GM06990 (cell line): ENCODE measurements at regions not wholly inside any gene's neighbourhood (a gene's known extent, or its start where the extent isn't known, plus 50 kb on each side); places are given as distances from the start of the nearest gene placed in this dataset.
"Not testable (repeated sequence)": the region's sequence is repeated elsewhere in the genome, so short reads cannot be mapped to it uniquely, and the experiment has no call there.

Experiments used
- DNase-seq: peaks from one replicate; pipeline ENCODE4 v3.0.0-alpha.2; 2011; ENCODE audit not compliant: insufficient read length; ENCODE audit errors: extremely low read depth
- H3K27me3 ChIP-seq: replicated peaks from 2 replicates; pipeline ENCODE4 v1.6.0; 2011; ENCODE audit warnings: low read length; ENCODE audit not compliant: control insufficient read depth, insufficient read depth
- H3K36me3 ChIP-seq: 2 replicates; pipeline ENCODE4 v1.5.1; 2011; ENCODE audit warnings: low read length; ENCODE audit not compliant: control insufficient read depth, insufficient read depth
- H3K4me3 ChIP-seq: replicated peaks from 2 replicates; pipeline ENCODE4 v1.5.1; 2011; ENCODE audit warnings: low read depth, mild to moderate bottlenecking, control low read depth, low read length
- TF ChIP-seq, protein P1 (sequence below): IDR thresholded peaks from 2 replicates; pipeline ENCODE4 v1.5.1; 2011; ENCODE audit warnings: low read length, control low read depth, mild to moderate bottlenecking, inconsistent platforms; ENCODE audit not compliant: insufficient read depth, poor library complexity, severe bottlenecking

DNA sequence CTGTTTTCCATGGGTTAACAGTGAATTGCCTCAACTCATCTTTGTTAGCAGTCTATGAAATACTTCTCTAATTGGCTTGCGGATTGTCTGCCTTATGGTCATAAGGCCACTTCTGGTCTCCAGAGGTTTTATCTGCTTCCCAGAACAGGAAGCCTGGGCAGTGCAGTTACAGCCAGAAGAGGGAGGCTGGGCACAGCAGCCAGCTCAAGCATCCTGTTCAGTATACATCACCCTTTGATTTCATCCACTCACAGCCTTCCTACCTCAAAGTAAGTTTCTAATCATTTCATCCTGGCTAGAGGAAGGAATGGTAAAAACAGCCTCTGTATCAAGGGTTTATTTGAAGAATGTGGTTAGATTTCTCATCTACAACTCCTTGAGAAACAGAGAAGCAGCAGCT is 311.5 kb upstream of the DEPDC1 start:
- no peaks in the 10 kb centered on the region for H3K36me3 ChIP-seq
- DNase-seq, result no peak
- no peaks in the 10 kb centered on the region for H3K27me3 ChIP-seq
- TF ChIP-seq, protein P1, sequence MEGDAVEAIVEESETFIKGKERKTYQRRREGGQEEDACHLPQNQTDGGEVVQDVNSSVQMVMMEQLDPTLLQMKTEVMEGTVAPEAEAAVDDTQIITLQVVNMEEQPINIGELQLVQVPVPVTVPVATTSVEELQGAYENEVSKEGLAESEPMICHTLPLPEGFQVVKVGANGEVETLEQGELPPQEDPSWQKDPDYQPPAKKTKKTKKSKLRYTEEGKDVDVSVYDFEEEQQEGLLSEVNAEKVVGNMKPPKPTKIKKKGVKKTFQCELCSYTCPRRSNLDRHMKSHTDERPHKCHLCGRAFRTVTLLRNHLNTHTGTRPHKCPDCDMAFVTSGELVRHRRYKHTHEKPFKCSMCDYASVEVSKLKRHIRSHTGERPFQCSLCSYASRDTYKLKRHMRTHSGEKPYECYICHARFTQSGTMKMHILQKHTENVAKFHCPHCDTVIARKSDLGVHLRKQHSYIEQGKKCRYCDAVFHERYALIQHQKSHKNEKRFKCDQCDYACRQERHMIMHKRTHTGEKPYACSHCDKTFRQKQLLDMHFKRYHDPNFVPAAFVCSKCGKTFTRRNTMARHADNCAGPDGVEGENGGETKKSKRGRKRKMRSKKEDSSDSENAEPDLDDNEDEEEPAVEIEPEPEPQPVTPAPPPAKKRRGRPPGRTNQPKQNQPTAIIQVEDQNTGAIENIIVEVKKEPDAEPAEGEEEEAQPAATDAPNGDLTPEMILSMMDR, result no peak
- H3K4me3 ChIP-seq, result no peak overlapping the region

DNA sequence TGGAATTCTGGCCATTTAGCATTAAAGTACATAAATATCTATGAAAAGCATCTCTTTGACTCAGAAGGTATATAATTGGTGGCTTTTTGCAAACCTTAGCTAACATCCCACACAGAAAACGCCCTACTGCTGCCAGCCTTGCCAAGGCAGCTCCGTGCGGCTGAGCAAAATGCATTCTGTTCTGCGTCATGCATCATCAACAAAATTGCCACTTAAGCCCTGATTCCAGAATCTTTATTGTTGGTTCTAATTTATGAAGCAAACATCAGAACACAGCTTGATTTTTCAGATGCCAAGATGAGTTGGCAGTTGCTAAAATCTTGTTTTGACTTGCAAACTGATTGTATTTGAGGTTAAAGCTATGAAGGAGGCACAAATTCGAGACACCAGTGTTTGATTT is 314.9 kb upstream of the DEPDC1 start:
- Histone ChIP-seq H3K36me3 (no peaks in the 10 kb centered on the region), H3K27me3 (no peaks in the 10 kb centered on the region), H3K4me3 (no peak overlapping the region)
- DNase-seq, result no peak
- TF ChIP-seq, protein P1, result no peak

DNA sequence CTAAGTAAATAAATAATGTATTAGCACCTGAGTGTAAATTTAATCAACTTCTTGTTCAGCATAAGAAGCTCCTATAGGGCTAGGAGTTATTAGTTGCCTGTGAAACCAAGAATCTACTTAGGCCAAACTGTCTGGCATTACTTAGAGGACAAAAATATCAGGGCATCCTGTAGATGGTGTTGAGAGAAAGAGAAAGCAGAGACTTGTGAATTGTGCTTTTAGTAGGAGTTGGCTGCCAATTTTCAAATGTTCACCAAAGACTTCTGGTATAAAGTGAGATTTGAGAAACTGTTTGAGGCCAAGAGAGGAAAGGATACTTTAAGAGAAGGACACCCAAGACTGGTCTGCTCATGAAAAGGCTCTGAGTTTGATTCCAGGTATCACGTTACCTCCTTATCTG is 315.5 kb upstream of the DEPDC1 start:
- DNase-seq, result no peak
- H3K36me3 ChIP-seq, result no peaks in the 10 kb centered on the region
- no peak overlapping the region for H3K4me3 ChIP-seq
- TF ChIP-seq, protein P1, result no peak
- no peaks in the 10 kb centered on the region for H3K27me3 ChIP-seq

DNA sequence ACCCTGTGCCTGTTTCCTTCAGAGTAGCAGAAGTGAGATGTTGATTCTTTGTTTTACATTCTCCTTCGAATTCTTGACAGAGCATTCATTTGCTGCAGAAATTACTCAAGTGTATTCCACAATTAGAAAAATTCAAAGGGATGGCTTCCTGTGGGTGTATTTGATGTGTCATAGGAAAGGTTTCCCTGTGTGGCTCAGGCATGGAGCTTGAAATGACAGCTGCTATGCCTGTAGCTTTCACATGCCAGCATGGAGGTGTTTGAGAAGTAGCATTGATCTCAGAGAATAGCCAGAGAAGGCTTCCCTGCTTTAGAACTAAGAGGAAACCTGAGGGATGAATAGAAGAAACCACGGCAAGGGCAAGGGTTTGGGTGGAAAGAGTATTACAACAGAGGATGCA is 317.2 kb upstream of the DEPDC1 start:
- DNase-seq, result no peak

DNA sequence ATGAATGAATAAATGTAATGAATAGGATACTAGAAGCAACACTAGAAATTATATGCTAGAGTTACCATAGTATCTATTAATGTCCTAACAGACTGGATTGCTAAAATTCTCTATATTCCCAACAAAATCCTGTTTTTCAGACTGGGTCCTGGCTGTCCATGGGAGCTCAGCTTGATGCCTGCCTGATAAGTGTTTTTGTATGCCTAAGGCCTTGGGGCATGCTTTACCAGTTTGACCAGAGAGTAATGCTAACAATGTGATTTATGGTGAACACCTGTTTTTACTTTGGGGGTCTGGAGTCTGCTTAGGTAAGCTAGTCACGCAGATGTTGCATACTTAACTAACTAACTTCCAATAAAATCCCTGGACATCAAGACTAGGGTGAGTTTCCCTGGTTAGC is 318.8 kb upstream of the DEPDC1 start:
- Histone ChIP-seq H3K4me3 (no peak overlapping the region), H3K27me3 (no peaks in the 10 kb centered on the region), H3K36me3 (no peaks in the 10 kb centered on the region)
- no peak for DNase-seq
- TF ChIP-seq, protein P1, result no peak

More for the DNA sequence above, 317.2 kb upstream of the DEPDC1 start:
- Histone ChIP-seq H3K4me3 (no peak overlapping the region), H3K36me3 (no peaks in the 10 kb centered on the region), H3K27me3 (no peaks in the 10 kb centered on the region)
- TF ChIP-seq, protein P1, result no peak

DNA sequence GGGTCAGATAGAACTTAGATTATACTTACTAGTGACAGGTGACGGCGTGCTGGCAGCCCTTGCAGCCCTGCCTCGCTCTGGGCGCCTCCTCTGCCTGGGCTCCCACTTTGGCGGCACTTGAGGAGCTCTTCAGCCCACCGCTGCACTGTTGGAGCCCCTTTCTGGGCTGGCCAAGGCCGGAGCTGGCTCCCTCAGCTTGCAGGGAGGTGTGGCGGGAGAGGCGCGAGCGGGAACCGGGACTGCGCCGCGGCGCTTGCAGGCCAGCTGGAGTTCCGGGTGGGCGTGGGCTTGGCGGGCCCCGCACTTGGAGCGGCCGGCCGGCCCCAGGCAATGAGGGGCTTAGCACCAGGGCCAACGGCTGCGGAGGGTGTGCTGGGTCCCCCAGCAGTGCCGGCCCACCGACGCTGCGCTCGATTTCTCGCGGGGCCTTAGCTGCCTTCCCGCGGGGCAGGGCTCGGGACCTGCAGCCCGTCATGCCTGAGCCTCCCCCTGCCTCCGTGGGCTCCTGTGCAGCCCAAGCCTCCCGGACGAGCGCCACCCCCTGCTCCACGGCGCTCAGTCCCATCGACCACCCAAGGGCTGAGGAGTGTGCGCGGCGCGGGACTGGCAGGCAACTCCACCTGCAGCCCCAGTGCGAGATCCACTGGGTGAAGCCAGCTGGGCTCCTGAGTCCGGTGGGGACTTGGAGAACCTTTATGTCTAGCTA is 320.8 kb upstream of the DEPDC1 start:
- not testable (repeated sequence) for H3K4me3 ChIP-seq, H3K36me3 ChIP-seq, H3K27me3 ChIP-seq, DNase-seq
